Choroid plexus epithelial cell (primary cell): ENCODE measurements at regions not wholly inside any gene's neighbourhood (a gene's known extent, or its start where the extent isn't known, plus 50 kb on each side); places are given as distances from the start of the nearest gene placed in this dataset.

Source experiments
- DNase-seq: peaks from one replicate; pipeline ENCODE4 v3.0.0-alpha.2; 2010; ENCODE audit warnings: low read depth
- H3K4me3 ChIP-seq: 2 replicates; pipeline ENCODE4 v1.5.1; 2011; ENCODE audit warnings: low read depth, mild to moderate bottlenecking, control low read depth, low read length, moderate library complexity
- TF ChIP-seq, protein P1 (sequence below): conservative IDR thresholded peaks from 2 replicates; pipeline ENCODE4 v1.5.1; 2011; ENCODE audit warnings: low read depth, mild to moderate bottlenecking, control low read depth, inconsistent platforms, low read length, moderate library complexity

GRCh38 chr2:120822933-120823332 lies 87.3 kb downstream of the GLI2 start:
- TF ChIP-seq, protein P1, sequence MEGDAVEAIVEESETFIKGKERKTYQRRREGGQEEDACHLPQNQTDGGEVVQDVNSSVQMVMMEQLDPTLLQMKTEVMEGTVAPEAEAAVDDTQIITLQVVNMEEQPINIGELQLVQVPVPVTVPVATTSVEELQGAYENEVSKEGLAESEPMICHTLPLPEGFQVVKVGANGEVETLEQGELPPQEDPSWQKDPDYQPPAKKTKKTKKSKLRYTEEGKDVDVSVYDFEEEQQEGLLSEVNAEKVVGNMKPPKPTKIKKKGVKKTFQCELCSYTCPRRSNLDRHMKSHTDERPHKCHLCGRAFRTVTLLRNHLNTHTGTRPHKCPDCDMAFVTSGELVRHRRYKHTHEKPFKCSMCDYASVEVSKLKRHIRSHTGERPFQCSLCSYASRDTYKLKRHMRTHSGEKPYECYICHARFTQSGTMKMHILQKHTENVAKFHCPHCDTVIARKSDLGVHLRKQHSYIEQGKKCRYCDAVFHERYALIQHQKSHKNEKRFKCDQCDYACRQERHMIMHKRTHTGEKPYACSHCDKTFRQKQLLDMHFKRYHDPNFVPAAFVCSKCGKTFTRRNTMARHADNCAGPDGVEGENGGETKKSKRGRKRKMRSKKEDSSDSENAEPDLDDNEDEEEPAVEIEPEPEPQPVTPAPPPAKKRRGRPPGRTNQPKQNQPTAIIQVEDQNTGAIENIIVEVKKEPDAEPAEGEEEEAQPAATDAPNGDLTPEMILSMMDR = no peak
- no peak for DNase-seq
- H3K4me3 ChIP-seq = no peak overlapping the region

GRCh38 chr2:120823551-120823950 lies 87.9 kb downstream of the GLI2 start:
- H3K4me3 ChIP-seq = no peak overlapping the region
- TF ChIP-seq, protein P1 = no peak
- no peak for DNase-seq

GRCh38 chr2:120824246-120824645 lies 88.6 kb downstream of the GLI2 start:
- H3K4me3 ChIP-seq = no peak overlapping the region
- TF ChIP-seq, protein P1 = no peak

DNA sequence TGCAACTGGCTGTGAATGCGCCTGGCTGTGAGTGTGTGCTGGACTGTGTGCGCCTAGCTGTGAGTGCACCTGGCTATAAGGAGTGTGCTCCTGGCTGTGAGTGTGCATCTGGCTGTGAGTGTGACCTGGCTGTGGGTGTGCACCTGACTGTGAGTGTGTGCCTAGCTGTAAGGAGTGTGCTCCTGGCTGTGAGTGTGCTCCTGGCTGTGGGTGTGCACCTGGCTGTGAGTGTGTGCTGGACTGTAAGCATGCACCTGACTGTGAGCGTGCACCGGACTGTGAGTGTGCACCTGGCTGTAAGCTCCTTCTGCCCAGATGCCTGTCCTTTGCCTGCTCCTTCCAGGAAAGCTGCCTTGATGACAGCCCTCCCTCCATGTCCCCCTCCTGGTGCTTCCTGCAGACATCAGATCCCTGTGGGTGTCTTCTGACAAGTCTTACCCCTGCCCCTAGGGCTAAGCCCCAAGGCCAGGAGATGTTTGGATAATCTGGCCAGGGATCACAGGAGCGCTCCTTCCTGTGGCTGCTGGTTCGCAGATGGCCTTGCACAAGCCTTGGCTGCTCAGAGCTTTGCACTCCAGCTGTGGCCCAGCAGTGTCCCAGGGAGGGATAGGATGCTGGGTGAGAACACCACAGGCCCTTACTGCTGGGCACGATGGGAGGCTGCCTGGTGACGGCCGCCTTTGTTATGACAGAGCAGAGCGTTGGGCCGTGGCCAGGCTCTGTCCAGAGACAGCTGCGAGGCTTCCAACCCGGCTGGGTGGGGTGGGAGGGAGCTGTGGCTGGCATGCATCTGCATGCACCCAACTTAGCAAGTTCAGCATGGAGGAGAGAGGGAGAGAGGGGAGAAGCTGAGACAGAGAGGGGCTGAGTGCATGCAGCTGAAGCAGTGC lies 89.9 kb downstream of the GLI2 start:
- DNase-seq = peak; percentile 87
- H3K4me3 ChIP-seq = no peak overlapping the region

More at GRCh38 chr2:120824246-120824645, 88.6 kb downstream of the GLI2 start:
- no peak for DNase-seq

DNA sequence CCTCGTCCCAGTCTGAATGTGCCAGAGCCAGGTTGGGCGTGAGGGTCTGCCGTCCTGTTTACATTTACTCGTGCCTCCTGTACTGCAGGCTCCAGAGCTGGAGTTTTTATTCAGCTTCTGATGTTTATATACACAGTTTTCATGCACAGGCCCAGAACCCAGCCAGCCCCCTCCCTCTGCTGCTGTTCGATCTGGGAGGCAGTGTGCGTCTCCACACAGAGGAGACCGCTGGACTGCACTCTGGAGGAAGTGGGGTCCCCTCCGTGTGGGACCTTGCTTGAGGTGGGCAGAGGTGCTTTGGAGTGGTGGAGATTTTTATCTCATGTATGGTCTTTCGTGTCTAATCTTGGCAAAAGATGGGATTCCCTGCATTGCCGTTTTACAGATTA lies 90.6 kb downstream of the GLI2 start:
- no peak overlapping the region for H3K4me3 ChIP-seq
- TF ChIP-seq, protein P1 = no peak
- no peak for DNase-seq

More for the DNA sequence above, 89.9 kb downstream of the GLI2 start:
- TF ChIP-seq, protein P1 = no peak

DNA sequence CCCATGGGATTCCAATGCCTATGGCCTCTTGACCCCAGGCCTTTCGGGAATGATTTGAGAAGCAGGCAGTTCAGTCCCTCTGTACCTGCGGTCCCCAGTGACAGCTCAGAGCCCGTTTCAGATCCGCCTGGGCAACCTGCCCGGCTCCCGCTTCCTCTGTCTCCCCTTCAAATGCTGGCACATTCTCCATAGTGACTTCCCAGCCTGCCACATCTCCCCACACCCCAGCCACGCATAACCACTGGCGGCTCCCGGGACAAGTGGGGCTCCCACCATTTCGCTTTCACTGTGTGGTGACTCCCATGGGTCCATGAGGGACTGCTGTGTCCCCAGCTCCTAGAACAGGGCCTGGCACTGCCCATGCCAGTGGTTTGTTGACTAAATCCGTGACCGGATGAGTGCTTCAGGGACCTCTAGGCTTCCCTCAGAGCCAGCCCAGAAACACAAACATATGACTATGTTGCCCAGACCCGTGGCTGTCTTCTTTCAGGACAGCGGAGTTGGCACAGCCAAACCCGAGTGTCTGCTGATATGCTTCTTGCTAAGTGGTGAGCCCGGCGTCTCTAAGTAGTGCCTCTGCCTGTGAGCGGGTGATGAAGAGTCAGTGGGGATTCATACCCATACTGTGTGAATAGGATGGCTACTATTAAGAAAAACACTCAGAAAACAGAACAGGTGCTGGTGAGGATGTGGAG lies 91.2 kb downstream of the GLI2 start:
- DNase-seq = no peak
- no peak overlapping the region for H3K4me3 ChIP-seq
- TF ChIP-seq, protein P1 = no peak
